SU-DHL-6 (cell line): ENCODE measurements at regions not wholly inside any gene's neighbourhood (a gene's known extent, or its start where the extent isn't known, plus 50 kb on each side); places are given as distances from the start of the nearest gene placed in this dataset.

Experiments
- H2AFZ ChIP-seq: fragments of 200-600 bp; sonication (generic); 2 replicates; pipeline ENCODE4 v1.6.1; 2014; ENCODE audit warnings: low read depth, mild to moderate bottlenecking, moderate library complexity, mixed read lengths, antibody characterized with exemption, low read length; ENCODE audit not compliant: severe bottlenecking
- H3F3A ChIP-seq: fragments of 200-600 bp; shearing (Covaris generic); 2 replicates; pipeline ENCODE4 v1.6.0; 2016; ENCODE audit warnings: antibody characterized with exemption, mild to moderate bottlenecking; ENCODE audit not compliant: insufficient read depth
- H3K27ac ChIP-seq: fragments of 200-600 bp; sonication (generic); 2 replicates; pipeline ENCODE4 v1.5.1; 2016; ENCODE audit warnings: low read depth, mild to moderate bottlenecking, low read length, moderate library complexity, mixed read lengths
- H3K27me3 ChIP-seq: fragments of 200-600 bp; sonication (generic), shearing (Covaris generic); 2 replicates; pipeline ENCODE4 v1.6.0; 2014; ENCODE audit warnings: mild to moderate bottlenecking, low read length
- H3K36me3 ChIP-seq: fragments of 200-600 bp; sonication (generic); 2 replicates; pipeline ENCODE4 v1.6.1; 2014; ENCODE audit warnings: mild to moderate bottlenecking, low read length, mixed read lengths
- H3K4me2 ChIP-seq: fragments of 300-600, 200-600 bp; shearing (Covaris generic), sonication (generic); 2 replicates; pipeline ENCODE4 v1.6.0; 2014; ENCODE audit warnings: low read length, low read depth, mild to moderate bottlenecking; ENCODE audit not compliant: poor library complexity, severe bottlenecking
- H3K4me3 ChIP-seq: fragments of 200-600 bp; sonication (generic); 2 replicates; pipeline ENCODE4 v1.5.1; 2014; ENCODE audit warnings: antibody characterized with exemption, low read length, mild to moderate bottlenecking, mixed read lengths; ENCODE audit not compliant: insufficient read depth, poor library complexity, severe bottlenecking
- H3K79me2 ChIP-seq: fragments of 200-600 bp; sonication (generic); 2 replicates; pipeline ENCODE4 v1.6.1; 2014; ENCODE audit warnings: mild to moderate bottlenecking, low read length, moderate library complexity; ENCODE audit not compliant: insufficient read depth
- H3K9ac ChIP-seq: fragments of 200-600 bp; sonication (generic); 2 replicates; pipeline ENCODE4 v1.7.0; 2014; ENCODE audit warnings: mild to moderate bottlenecking, low read length
- H3K9me2 ChIP-seq: fragments of 200-600 bp; sonication (generic); replicated peaks from 2 replicates; pipeline ENCODE4 v1.6.1; 2014; ENCODE audit warnings: low read length; ENCODE audit not compliant: insufficient read depth
- H3K9me3 ChIP-seq: fragments of 200-600 bp; sonication (generic); 2 replicates; pipeline ENCODE4 v1.6.1; 2014; ENCODE audit warnings: low read length, mixed read lengths; ENCODE audit not compliant: insufficient read depth
- H4K20me1 ChIP-seq: fragments of 200-600 bp; sonication (generic); 2 replicates; pipeline ENCODE4 v1.6.1; 2014; ENCODE audit warnings: low read depth, mild to moderate bottlenecking, antibody characterized with exemption, low read length, moderate library complexity, mixed read lengths
- CTCF ChIP-seq: fragments of 200-600 bp; sonication (generic); IDR thresholded peaks from one replicate; pipeline ENCODE4 v1.5.1; 2017; ENCODE audit warnings: antibody characterized with exemption, mild to moderate bottlenecking, low read length, moderate library complexity; ENCODE audit not compliant: insufficient read depth, poor library complexity, severe bottlenecking
- EZH2phosphoT487 ChIP-seq: fragments of 200-600 bp; sonication (generic), shearing (Covaris generic); conservative IDR thresholded peaks from 2 replicates; pipeline ENCODE4 v1.6.1; 2018; ENCODE audit warnings: mild to moderate bottlenecking, antibody characterized with exemption, low read length, moderate library complexity, mixed read lengths

- TF ChIP-seq EZH2phosphoT487, result no peak
- no peak for TF ChIP-seq CTCF
- Histone ChIP-seq H3K79me2 (no peaks in the 10 kb centered on the region), H4K20me1 (no peaks in the 10 kb centered on the region), H3K27me3 (no peaks in the 10 kb centered on the region), H3K36me3 (no peaks in the 10 kb centered on the region), H3K9ac (no peak overlapping the region), H3K4me2 (no peak overlapping the region), H3K9me2 (no peaks in the 10 kb centered on the region), H3K4me3 (no peak overlapping the region), H3K9me3 (no peaks in the 10 kb centered on the region), H3K27ac (no peak overlapping the region), H2AFZ (no peak overlapping the region), H3F3A (no peaks in the 10 kb centered on the region)
Observed at GRCh38 chr6:168834801-168835200, 393.8 kb downstream of the SMOC2 start.

- no peaks in the 10 kb centered on the region for H3K36me3 ChIP-seq
Observed at GRCh38 chr6:168834042-168834587, 393.1 kb downstream of the SMOC2 start.

GRCh38 chr6:168828800-168829199 lies 387.8 kb downstream of the SMOC2 start:
- Histone ChIP-seq H3K4me2 (no peak overlapping the region), H2AFZ (no peak overlapping the region), H3K79me2 (no peaks in the 10 kb centered on the region), H3K27ac (no peak overlapping the region), H3K9me3 (no peaks in the 10 kb centered on the region), H3K27me3 (no peaks in the 10 kb centered on the region), H3K36me3 (no peaks in the 10 kb centered on the region), H3K9ac (no peak overlapping the region), H3K9me2 (no peaks in the 10 kb centered on the region), H3K4me3 (no peak overlapping the region), H3F3A (no peaks in the 10 kb centered on the region), H4K20me1 (no peaks in the 10 kb centered on the region)
- TF ChIP-seq EZH2phosphoT487, result no peak
- no peak for TF ChIP-seq CTCF

More at GRCh38 chr6:168834042-168834587, 393.1 kb downstream of the SMOC2 start:
- Histone ChIP-seq H3K27me3 (no peaks in the 10 kb centered on the region), H3F3A (no peaks in the 10 kb centered on the region), H3K27ac (no peak overlapping the region), H3K4me2 (no peak overlapping the region), H3K9ac (no peak overlapping the region), H3K9me2 (no peaks in the 10 kb centered on the region), H2AFZ (no peak overlapping the region), H4K20me1 (no peaks in the 10 kb centered on the region), H3K79me2 (no peaks in the 10 kb centered on the region), H3K9me3 (no peaks in the 10 kb centered on the region), H3K4me3 (no peak overlapping the region)
- TF ChIP-seq EZH2phosphoT487 (no peak), CTCF (no peak)
